ENCODE measurements at regions not wholly inside any gene's neighbourhood (a gene's known extent, or its start where the extent isn't known, plus 50 kb on each side); places are given as distances from the start of the nearest gene placed in this dataset.

- DNase-seq (ENCODE audit: low spot score): no peak
- no peak for TF ChIP-seq CTCF (IDR thresholded peaks at IDR 0.05; ENCODE audit: extremely low read depth, missing control alignments)
Measured at GRCh38 chr6:145327586-145327985, 407.7 kb downstream of the EPM2A start.

- TF ChIP-seq CTCF (IDR thresholded peaks at IDR 0.05; ENCODE audit: extremely low read depth, missing control alignments): no peak
- no peak for DNase-seq (ENCODE audit: low spot score)
Measured at GRCh38 chr6:145329257-145329656, 406.1 kb downstream of the EPM2A start.

GRCh38 chr6:145331066-145331465 lies 404.3 kb downstream of the EPM2A start:
- no peak for TF ChIP-seq CTCF (IDR thresholded peaks at IDR 0.05; ENCODE audit: extremely low read depth, missing control alignments)
- no peak for DNase-seq (ENCODE audit: low spot score)

GRCh38 chr6:145332011-145332410 lies 403.3 kb downstream of the EPM2A start:
- DNase-seq (ENCODE audit: low spot score): no peak
- no peak for TF ChIP-seq CTCF (IDR thresholded peaks at IDR 0.05; ENCODE audit: extremely low read depth, missing control alignments)

- no peak for DNase-seq (ENCODE audit: low spot score)
- no peak for TF ChIP-seq CTCF (IDR thresholded peaks at IDR 0.05; ENCODE audit: extremely low read depth, missing control alignments)
Measured at GRCh38 chr6:145336119-145336518, 399.2 kb downstream of the EPM2A start.

- DNase-seq (ENCODE audit: low spot score): no peak
- no peak for TF ChIP-seq CTCF (IDR thresholded peaks at IDR 0.05; ENCODE audit: extremely low read depth, missing control alignments)
Measured at GRCh38 chr6:145339089-145339488, 396.2 kb downstream of the EPM2A start.

- TF ChIP-seq CTCF (IDR thresholded peaks at IDR 0.05; ENCODE audit: extremely low read depth, missing control alignments): no peak
- DNase-seq (ENCODE audit: low spot score): no peak
Measured at GRCh38 chr6:145340256-145340655, 395.1 kb downstream of the EPM2A start.

Data from GM20000 (cell line).